SU-DHL-6 (cell line): ENCODE measurements at regions not wholly inside any gene's neighbourhood (a gene's known extent, or its start where the extent isn't known, plus 50 kb on each side); places are given as distances from the start of the nearest gene placed in this dataset.

ENCODE experiments used
- EZH2phosphoT487 ChIP-seq: fragments of 200-600 bp; sonication (generic), shearing (Covaris generic); conservative IDR thresholded peaks from 2 replicates; pipeline ENCODE4 v1.6.1; 2018; ENCODE audit warnings: mild to moderate bottlenecking, antibody characterized with exemption, low read length, moderate library complexity, mixed read lengths
- TF ChIP-seq, protein P1 (sequence below): fragments of 200-600 bp; sonication (generic); IDR thresholded peaks from one replicate; pipeline ENCODE4 v1.5.1; 2017; ENCODE audit warnings: antibody characterized with exemption, mild to moderate bottlenecking, low read length, moderate library complexity; ENCODE audit not compliant: insufficient read depth, poor library complexity, severe bottlenecking

- TF ChIP-seq, protein P1, sequence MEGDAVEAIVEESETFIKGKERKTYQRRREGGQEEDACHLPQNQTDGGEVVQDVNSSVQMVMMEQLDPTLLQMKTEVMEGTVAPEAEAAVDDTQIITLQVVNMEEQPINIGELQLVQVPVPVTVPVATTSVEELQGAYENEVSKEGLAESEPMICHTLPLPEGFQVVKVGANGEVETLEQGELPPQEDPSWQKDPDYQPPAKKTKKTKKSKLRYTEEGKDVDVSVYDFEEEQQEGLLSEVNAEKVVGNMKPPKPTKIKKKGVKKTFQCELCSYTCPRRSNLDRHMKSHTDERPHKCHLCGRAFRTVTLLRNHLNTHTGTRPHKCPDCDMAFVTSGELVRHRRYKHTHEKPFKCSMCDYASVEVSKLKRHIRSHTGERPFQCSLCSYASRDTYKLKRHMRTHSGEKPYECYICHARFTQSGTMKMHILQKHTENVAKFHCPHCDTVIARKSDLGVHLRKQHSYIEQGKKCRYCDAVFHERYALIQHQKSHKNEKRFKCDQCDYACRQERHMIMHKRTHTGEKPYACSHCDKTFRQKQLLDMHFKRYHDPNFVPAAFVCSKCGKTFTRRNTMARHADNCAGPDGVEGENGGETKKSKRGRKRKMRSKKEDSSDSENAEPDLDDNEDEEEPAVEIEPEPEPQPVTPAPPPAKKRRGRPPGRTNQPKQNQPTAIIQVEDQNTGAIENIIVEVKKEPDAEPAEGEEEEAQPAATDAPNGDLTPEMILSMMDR: no peak
- no peak for TF ChIP-seq EZH2phosphoT487
These were observed 110.4 kb upstream of the NAV3 start for GRCh38 chr12:77720258-77720657.
